Muscle of leg (tissue), 3 donors: ENCODE measurements at regions not wholly inside any gene's neighbourhood (a gene's known extent, or its start where the extent isn't known, plus 50 kb on each side); places are given as distances from the start of the nearest gene placed in this dataset.

Experiments used
- DNase-seq: peaks from one replicate; pipeline ENCODE4 v3.0.0; 2013
- H3K27ac ChIP-seq: one replicate; pipeline ENCODE4 v1.5.1; 2013; ENCODE audit warnings: mild to moderate bottlenecking, low read length, control low read depth
- H3K27me3 ChIP-seq: one replicate; pipeline ENCODE4 v1.6.1; 2013; ENCODE audit warnings: low read length; ENCODE audit not compliant: control insufficient read depth, insufficient read depth
- H3K36me3 ChIP-seq: one replicate; pipeline ENCODE4 v1.6.1; 2013; ENCODE audit warnings: low read length; ENCODE audit not compliant: control insufficient read depth, insufficient read depth
- H3K4me1 ChIP-seq: one replicate; pipeline ENCODE4 v1.6.1; 2013; ENCODE audit warnings: low read length; ENCODE audit not compliant: control insufficient read depth, insufficient read depth
- H3K4me3 ChIP-seq: one replicate; pipeline ENCODE4 v1.5.1; 2013; ENCODE audit warnings: low read length, control low read depth
- H3K9me3 ChIP-seq: replicated peaks from 2 replicates; pipeline ENCODE4 v1.6.1; 2013; ENCODE audit warnings: low read depth, low read length; ENCODE audit not compliant: control insufficient read depth
- WGBS: methylation state at CpG from one replicate; pipeline ENCODE4 v1.1.5; 2013; ENCODE audit warnings: missing lambda C conversion rate; ENCODE audit not compliant: insufficient coverage; 5-methylcytosine and 5-hydroxymethylcytosine counted together

GRCh38 chr5:120738568-120738967 lies 274.5 kb downstream of the PRR16 start:
- Histone ChIP-seq H3K36me3 (no peaks in the 10 kb centered on the region), H3K4me1 (no peaks in the 10 kb centered on the region), H3K27ac (no peak overlapping the region), H3K9me3 (no peaks in the 10 kb centered on the region), H3K27me3 (no peaks in the 10 kb centered on the region), H3K4me3 (no peak overlapping the region)
- whole genome bisulfite sequencing: no CpG with 5 or more reads among the region's 2 CpGs
- no peak for DNase-seq

DNA sequence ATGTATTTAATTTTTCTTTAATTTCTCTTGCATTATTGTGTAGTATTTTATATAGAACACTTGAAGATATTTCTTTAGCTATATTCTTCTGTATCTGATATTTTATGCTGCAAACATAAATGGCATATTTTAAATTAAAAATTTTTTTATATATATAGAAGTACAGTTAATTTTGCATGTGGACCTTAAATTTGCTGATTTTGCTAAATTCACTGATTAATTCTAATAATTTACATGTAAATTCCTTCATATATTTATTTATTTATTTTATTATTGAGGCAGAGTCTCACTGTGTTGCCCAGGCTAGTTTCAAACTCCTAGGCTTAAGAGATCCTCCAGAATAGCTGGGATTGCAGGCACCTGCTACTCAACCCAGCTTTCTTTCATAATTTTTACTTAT lies 276.9 kb downstream of the PRR16 start:
- H3K9me3 ChIP-seq: no peaks in the 10 kb centered on the region

DNA sequence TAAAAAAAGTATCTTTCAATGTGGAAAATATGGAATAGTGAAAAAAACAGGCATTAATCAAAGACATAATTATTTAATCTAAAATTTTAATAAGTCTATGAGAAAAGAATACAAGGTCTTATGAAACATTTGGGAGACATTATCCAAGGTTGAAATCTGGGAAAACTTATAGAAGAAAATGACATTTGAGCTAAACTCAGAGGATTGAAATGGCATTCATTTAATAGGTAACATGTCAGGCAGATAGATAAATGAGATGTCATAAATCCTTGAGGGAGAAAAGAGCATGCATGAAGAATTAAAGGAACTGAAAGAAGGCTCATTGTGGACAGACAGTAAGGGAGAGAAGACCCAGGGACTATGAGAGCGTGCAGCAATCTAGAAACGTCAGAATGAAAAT lies 284.4 kb downstream of the PRR16 start:
- Histone ChIP-seq H3K27ac (no peak overlapping the region), H3K36me3 (no peaks in the 10 kb centered on the region), H3K9me3 (no peaks in the 10 kb centered on the region), H3K27me3 (no peaks in the 10 kb centered on the region), H3K4me1 (no peaks in the 10 kb centered on the region), H3K4me3 (no peak overlapping the region)
- no CpG with 5 or more reads among the region's 2 CpGs for WGBS
- no peak for DNase-seq

More for the DNA sequence above, 276.9 kb downstream of the PRR16 start:
- Histone ChIP-seq H3K4me3 (no peak overlapping the region), H3K36me3 (no peaks in the 10 kb centered on the region), H3K27ac (no peak overlapping the region), H3K27me3 (no peaks in the 10 kb centered on the region), H3K4me1 (no peaks in the 10 kb centered on the region)
- DNase-seq: no peak

DNA sequence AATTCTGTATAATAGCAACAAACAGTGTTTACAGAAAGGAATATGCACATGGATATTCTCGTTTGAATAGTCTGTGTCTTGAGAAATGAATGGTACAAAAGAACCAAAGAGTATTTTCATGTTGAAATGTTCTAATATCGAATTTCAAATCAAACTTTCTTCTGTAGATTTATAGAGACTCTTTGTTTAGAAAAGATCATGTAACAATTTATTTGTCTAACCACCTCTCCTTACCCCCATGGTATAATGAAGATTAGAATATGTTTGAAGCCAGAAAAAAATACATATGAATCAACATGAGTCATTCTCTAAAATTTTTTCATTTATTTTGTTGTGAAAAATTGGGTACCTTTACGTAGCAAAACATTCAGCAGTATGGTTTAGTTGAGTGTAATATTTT lies 285.6 kb downstream of the PRR16 start:
- no peaks in the 10 kb centered on the region for H3K27me3 ChIP-seq
- no peaks in the 10 kb centered on the region for H3K36me3 ChIP-seq
- H3K27ac ChIP-seq: no peak overlapping the region
- DNase-seq: no peak
- no peak overlapping the region for H3K4me3 ChIP-seq
- no peaks in the 10 kb centered on the region for H3K4me1 ChIP-seq
- no peaks in the 10 kb centered on the region for H3K9me3 ChIP-seq
- WGBS: no CpG with 5 or more reads among the region's 3 CpGs

DNA sequence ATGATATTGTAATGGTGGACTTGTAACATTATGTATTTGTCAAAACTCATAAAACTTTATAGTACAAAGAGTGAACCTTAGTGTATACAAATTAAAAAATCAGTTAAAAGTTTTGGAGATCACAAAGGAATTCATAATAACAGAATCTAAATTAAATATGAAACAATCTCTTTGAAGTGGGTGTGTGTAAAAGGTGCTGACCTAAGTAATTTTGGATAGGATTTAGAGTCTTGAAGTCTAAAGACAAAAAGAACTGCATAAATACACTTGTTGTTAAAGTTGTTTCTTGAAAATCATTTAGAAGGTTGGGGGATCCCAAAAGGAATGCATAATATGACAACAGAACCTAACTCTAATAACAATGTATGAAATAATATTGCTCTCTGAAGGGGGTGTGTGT lies 295.5 kb downstream of the PRR16 start:
- no peak overlapping the region for H3K27ac ChIP-seq
- no peaks in the 10 kb centered on the region for H3K36me3 ChIP-seq
- DNase-seq: no peak
- H3K27me3 ChIP-seq: no peaks in the 10 kb centered on the region
- no peak overlapping the region for H3K4me3 ChIP-seq
- H3K9me3 ChIP-seq: peaks cover 4% of the 10 kb centered on the region
- no peaks in the 10 kb centered on the region for H3K4me1 ChIP-seq

DNA sequence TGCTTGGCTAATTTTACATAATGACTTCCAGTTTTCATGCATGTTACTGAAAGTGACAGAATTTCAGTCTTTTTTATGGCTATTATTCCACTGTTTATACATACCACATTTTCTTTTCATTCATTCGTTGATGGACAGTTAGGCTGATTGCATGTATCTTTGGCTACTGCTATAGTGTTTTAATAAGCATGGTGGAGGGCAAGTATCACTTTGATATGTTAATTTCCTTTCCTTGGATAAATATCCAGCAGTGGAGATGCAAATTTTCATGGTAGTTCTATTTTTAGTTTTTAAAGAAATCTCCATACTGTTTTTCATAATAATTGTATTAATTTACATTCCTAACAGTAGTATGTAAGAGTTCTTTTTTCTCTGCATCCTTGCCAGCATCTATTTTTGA lies 297.9 kb downstream of the PRR16 start:
- Histone ChIP-seq H3K27me3 (no peaks in the 10 kb centered on the region), H3K36me3 (no peaks in the 10 kb centered on the region), H3K9me3 (no peaks in the 10 kb centered on the region), H3K27ac (no peak overlapping the region), H3K4me1 (no peaks in the 10 kb centered on the region), H3K4me3 (no peak overlapping the region)
- no peak for DNase-seq
- WGBS: no CpG with 5 or more reads among the region's 1 CpG

DNA sequence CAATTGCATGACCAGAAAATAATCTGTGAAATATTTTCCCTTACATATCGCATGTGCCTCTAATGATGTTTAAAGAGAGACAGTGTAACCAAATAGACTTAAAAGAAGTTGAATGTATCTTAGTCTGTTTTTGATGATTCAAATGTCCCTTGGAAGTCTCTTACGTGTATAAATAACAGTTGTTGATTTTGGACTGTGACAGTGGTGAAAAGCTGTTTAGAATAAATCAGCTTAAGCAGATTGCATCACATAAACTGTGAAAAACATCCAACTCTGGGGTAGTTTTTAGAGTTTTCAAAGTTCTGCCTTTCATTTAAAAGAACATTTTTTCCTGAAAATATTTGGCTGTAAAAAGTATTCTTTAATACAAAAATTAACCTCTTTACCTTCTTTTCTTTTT lies 301.1 kb downstream of the PRR16 start:
- no CpG with 5 or more reads among the region's 2 CpGs for WGBS

GRCh38 chr5:120767178-120767820 lies 303.2 kb downstream of the PRR16 start:
- Histone ChIP-seq H3K27ac (no peak overlapping the region), H3K4me1 (no peaks in the 10 kb centered on the region), H3K27me3 (no peaks in the 10 kb centered on the region), H3K36me3 (no peaks in the 10 kb centered on the region), H3K9me3 (no peaks in the 10 kb centered on the region), H3K4me3 (no peak overlapping the region)
- no peak for DNase-seq
- no CpG with 5 or more reads among the region's 1 CpG for WGBS

More for the DNA sequence above, 301.1 kb downstream of the PRR16 start:
- DNase-seq: no peak
- Histone ChIP-seq H3K4me3 (no peak overlapping the region), H3K27ac (no peak overlapping the region), H3K9me3 (no peaks in the 10 kb centered on the region), H3K4me1 (no peaks in the 10 kb centered on the region), H3K27me3 (no peaks in the 10 kb centered on the region), H3K36me3 (no peaks in the 10 kb centered on the region)

DNA sequence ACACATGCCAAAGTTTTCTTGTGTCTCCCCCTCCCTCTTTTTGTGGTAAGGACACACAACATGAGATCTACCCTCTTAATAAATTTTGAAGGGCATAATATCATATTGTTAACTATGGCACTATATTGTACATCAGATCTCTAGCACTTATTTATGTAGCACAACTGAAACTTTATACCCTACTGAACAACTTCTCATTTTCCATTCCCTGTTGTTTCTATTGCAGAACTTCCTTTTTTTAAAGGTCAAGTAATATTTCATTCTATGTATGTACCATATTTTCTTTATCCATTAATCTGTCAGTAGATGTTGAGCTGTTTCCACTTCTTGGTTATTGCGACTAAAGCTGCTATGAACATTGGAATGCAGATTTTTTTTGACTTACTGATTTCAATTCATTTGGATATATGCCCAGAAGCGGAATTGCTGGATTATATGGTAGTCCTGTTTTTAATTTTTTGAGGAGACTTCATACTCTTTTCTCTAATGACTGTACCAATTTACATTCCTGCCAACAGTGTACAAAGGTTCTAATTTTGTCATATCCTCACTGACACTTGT lies 305.3 kb downstream of the PRR16 start:
- Histone ChIP-seq H3K4me1 (no peaks in the 10 kb centered on the region), H3K27ac (no peak overlapping the region), H3K9me3 (no peaks in the 10 kb centered on the region), H3K4me3 (no peak overlapping the region), H3K36me3 (no peaks in the 10 kb centered on the region), H3K27me3 (no peaks in the 10 kb centered on the region)
- no peak for DNase-seq
- WGBS: no CpG with 5 or more reads among the region's 2 CpGs

DNA sequence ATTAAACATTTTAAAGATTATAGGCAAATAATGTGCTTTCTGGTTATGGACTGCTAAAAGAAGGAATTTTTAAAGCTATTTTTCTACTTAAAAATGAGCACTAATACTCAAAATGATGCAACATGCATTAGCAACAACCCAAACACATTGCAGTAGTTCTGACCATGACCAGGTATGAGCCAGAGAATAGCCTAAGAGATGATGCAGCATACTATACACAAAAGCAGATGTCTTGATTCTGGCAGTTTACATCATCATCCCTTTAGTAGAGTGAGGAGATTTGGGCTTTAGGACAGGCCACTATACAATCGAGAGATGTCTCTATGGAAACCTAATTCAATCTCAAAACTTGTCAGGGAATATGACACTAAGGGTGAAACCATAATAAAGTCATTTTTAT lies 307.1 kb downstream of the PRR16 start:
- H3K4me1 ChIP-seq: no peaks in the 10 kb centered on the region
- DNase-seq: no peak
- WGBS: no CpG with 5 or more reads among the region's 1 CpG
- no peaks in the 10 kb centered on the region for H3K27me3 ChIP-seq
- H3K9me3 ChIP-seq: no peaks in the 10 kb centered on the region
- no peak overlapping the region for H3K27ac ChIP-seq
- no peaks in the 10 kb centered on the region for H3K36me3 ChIP-seq
- no peak overlapping the region for H3K4me3 ChIP-seq
